ENCODE measurements at regions not wholly inside any gene's neighbourhood (a gene's known extent, or its start where the extent isn't known, plus 50 kb on each side); places are given as distances from the start of the nearest gene placed in this dataset.

- DNase-seq (ENCODE audit: low read depth, low spot score): no peak
- H3K4me3 ChIP-seq (ENCODE audit: low read length): no peak overlapping the region
Measured at GRCh38 chr9:129290606-129291005, 112.5 kb upstream of the IER5L start.

GRCh38 chr9:129289883-129290282 lies 111.8 kb upstream of the IER5L start:
- no peak for DNase-seq (ENCODE audit: low read depth, low spot score)
- H3K4me3 ChIP-seq (ENCODE audit: low read length): no peak overlapping the region

- DNase-seq (ENCODE audit: low read depth, low spot score): no peak
- H3K4me3 ChIP-seq (ENCODE audit: low read length): no peak overlapping the region
Measured at GRCh38 chr9:129289131-129289731, 111.2 kb upstream of the IER5L start.

GRCh38 chr9:129287619-129288305 lies 109.7 kb upstream of the IER5L start:
- no peak for DNase-seq (ENCODE audit: low read depth, low spot score)
- no peak overlapping the region for H3K4me3 ChIP-seq (ENCODE audit: low read length)

- H3K4me3 ChIP-seq (ENCODE audit: low read length): no peak overlapping the region
- DNase-seq (ENCODE audit: low read depth, low spot score): no peak
Measured at GRCh38 chr9:129285979-129286772, 108.1 kb upstream of the IER5L start.

- H3K4me3 ChIP-seq (ENCODE audit: low read length): no peak overlapping the region
- DNase-seq (ENCODE audit: low read depth, low spot score): no peak
Measured at GRCh38 chr9:129285382-129285781, 107.3 kb upstream of the IER5L start.

- DNase-seq (ENCODE audit: low read depth, low spot score): no peak
Measured at GRCh38 chr9:129284607-129285291, 106.7 kb upstream of the IER5L start.

GRCh38 chr9:129283705-129284606 lies 105.9 kb upstream of the IER5L start:
- H3K4me3 ChIP-seq (ENCODE audit: low read length): no peak overlapping the region
- no peak for DNase-seq (ENCODE audit: low read depth, low spot score)

More at GRCh38 chr9:129284607-129285291, 106.7 kb upstream of the IER5L start:
- no peak overlapping the region for H3K4me3 ChIP-seq (ENCODE audit: low read length)

GRCh38 chr9:129283291-129283691 lies 105.2 kb upstream of the IER5L start:
- no peak for DNase-seq (ENCODE audit: low read depth, low spot score)
- no peak overlapping the region for H3K4me3 ChIP-seq (ENCODE audit: low read length)

- DNase-seq (ENCODE audit: low read depth, low spot score): no peak
- H3K4me3 ChIP-seq (ENCODE audit: low read length): no peak overlapping the region
Measured at GRCh38 chr9:129282731-129283211, 104.7 kb upstream of the IER5L start.

- no peak for DNase-seq (ENCODE audit: low read depth, low spot score)
- no peak overlapping the region for H3K4me3 ChIP-seq (ENCODE audit: low read length)
Measured at GRCh38 chr9:129282272-129282671, 104.2 kb upstream of the IER5L start.

- no peak for DNase-seq (ENCODE audit: low read depth, low spot score)
- no peak overlapping the region for H3K4me3 ChIP-seq (ENCODE audit: low read length)
Measured at GRCh38 chr9:129281506-129282145, 103.6 kb upstream of the IER5L start.

- H3K4me3 ChIP-seq (ENCODE audit: low read length): no peak overlapping the region
- no peak for DNase-seq (ENCODE audit: low read depth, low spot score)
Measured at GRCh38 chr9:129280623-129281271, 102.7 kb upstream of the IER5L start.

- DNase-seq (ENCODE audit: low read depth, low spot score): no peak
- H3K4me3 ChIP-seq (ENCODE audit: low read length): no peak overlapping the region
Measured at GRCh38 chr9:129280236-129280622, 102.2 kb upstream of the IER5L start.

- no peak overlapping the region for H3K4me3 ChIP-seq (ENCODE audit: low read length)
- DNase-seq (ENCODE audit: low read depth, low spot score): no peak
Measured at GRCh38 chr9:129278391-129279237, 100.6 kb upstream of the IER5L start.

GRCh38 chr9:129276486-129277230 lies 98.6 kb upstream of the IER5L start:
- no peak overlapping the region for H3K4me3 ChIP-seq (ENCODE audit: low read length)
- DNase-seq (ENCODE audit: low read depth, low spot score): no peak

Data from Jurkat, Clone E6-1 (cell line).